ENCODE measurements at regions not wholly inside any gene's neighbourhood (a gene's known extent, or its start where the extent isn't known, plus 50 kb on each side); places are given as distances from the start of the nearest gene placed in this dataset.

DNA sequence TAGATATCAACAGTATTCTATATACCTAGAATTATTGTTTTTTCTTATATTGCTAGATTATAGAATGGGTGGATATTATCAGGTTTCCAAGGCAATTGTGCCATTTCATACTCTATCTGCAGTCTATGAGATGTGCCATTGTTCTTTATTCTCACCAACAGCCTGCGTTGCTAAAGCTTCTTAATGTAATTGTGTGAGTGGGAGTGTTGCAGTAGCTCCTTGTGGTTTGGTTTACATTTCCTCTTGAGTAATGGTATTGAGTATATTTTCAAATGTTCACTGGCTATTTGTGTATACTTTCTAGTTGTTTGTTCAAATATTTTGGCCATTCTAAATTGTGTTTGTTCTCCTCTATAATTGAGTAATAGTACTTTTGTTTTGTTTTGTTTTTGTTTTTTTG, 199.2 kb downstream of the TFEC start:
- H3K27me3 ChIP-seq (ENCODE audit: control insufficient read depth, low read length), result no peaks in the 10 kb centered on the region

DNA sequence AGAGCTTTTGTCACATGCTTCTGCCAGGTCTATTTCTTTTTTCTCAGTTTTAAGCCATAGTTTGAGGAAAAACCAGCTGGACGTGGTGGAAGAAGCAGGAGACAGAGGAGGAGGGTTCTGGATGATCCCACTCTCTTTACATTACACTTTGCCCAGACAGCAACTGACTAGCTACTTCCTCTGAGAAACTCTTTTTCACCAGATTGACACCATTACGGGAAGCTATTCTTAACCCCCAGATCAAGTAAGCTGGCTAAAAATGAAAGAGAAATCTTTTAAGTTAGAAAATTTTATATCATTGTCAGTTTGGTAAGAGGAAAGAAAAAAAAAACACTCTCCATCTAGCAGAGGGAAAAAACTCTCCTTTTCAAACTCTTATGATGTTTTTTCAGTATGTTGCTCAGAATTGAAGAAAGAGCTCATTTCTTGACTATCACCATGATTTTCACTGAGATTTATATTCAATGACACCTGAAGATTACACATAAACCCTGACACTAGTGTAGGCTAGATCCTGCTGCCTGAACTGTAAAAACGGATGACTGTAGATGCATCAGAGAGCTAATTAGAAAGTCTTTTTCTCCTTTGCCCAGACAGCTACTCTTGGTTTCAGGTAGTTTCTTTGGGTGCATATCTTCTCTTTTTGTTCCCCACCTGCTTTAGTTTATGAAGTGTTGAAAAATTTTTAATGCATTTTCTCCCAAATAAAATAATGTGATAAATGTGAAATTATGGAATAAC, 203.1 kb downstream of the TFEC start:
- H3K9me3 ChIP-seq (ENCODE audit: control insufficient read depth, insufficient read depth, low read length), result no peaks in the 10 kb centered on the region
- H3K4me1 ChIP-seq (ENCODE audit: control insufficient read depth, low read length), result no peaks in the 10 kb centered on the region
- no peak for TF ChIP-seq EZH2phosphoT487 (IDR thresholded peaks at IDR 0.05; ENCODE audit: borderline replicate concordance, low read length)
- TF ChIP-seq, protein P1, sequence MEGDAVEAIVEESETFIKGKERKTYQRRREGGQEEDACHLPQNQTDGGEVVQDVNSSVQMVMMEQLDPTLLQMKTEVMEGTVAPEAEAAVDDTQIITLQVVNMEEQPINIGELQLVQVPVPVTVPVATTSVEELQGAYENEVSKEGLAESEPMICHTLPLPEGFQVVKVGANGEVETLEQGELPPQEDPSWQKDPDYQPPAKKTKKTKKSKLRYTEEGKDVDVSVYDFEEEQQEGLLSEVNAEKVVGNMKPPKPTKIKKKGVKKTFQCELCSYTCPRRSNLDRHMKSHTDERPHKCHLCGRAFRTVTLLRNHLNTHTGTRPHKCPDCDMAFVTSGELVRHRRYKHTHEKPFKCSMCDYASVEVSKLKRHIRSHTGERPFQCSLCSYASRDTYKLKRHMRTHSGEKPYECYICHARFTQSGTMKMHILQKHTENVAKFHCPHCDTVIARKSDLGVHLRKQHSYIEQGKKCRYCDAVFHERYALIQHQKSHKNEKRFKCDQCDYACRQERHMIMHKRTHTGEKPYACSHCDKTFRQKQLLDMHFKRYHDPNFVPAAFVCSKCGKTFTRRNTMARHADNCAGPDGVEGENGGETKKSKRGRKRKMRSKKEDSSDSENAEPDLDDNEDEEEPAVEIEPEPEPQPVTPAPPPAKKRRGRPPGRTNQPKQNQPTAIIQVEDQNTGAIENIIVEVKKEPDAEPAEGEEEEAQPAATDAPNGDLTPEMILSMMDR (IDR thresholded peaks at IDR 0.05; ENCODE audit: low read depth, low read length, poor library complexity, severe bottlenecking), result no peak
- H3K9me2 ChIP-seq (replicated peaks; ENCODE audit: control insufficient read depth, low read length), result no peaks in the 10 kb centered on the region
- no peaks in the 10 kb centered on the region for H3F3A ChIP-seq (ENCODE audit: control insufficient read depth, insufficient read depth)
- no peaks in the 10 kb centered on the region for H4K20me1 ChIP-seq (ENCODE audit: control insufficient read depth, insufficient read depth, low read depth, low read length)
- H3K36me3 ChIP-seq (ENCODE audit: control insufficient read depth, low read length), result no peaks in the 10 kb centered on the region
- no peaks in the 10 kb centered on the region for H3K79me2 ChIP-seq (ENCODE audit: control insufficient read depth, low read length)
- no peak overlapping the region for H3K4me3 ChIP-seq (ENCODE audit: low read length)
- peaks cover 4% of the 10 kb centered on the region; the same call in 1 of the 2 replicates for H3K27me3 ChIP-seq (ENCODE audit: control insufficient read depth, low read length)
- no peak overlapping the region for H3K4me2 ChIP-seq (ENCODE audit: low read length)
- no peak overlapping the region for H3K27ac ChIP-seq (ENCODE audit: low read depth, low read length)

More for the DNA sequence above, 199.2 kb downstream of the TFEC start:
- H3K36me3 ChIP-seq (ENCODE audit: control insufficient read depth, low read length), result no peaks in the 10 kb centered on the region
- no peak overlapping the region for H3K4me2 ChIP-seq (ENCODE audit: low read length)
- no peak overlapping the region for H3K27ac ChIP-seq (ENCODE audit: low read depth, low read length)
- H3K79me2 ChIP-seq (ENCODE audit: control insufficient read depth, low read length), result no peaks in the 10 kb centered on the region
- no peaks in the 10 kb centered on the region for H3K9me2 ChIP-seq (replicated peaks; ENCODE audit: control insufficient read depth, low read length)
- H3K9me3 ChIP-seq (ENCODE audit: control insufficient read depth, insufficient read depth, low read length), result no peaks in the 10 kb centered on the region
- TF ChIP-seq, protein P1 (IDR thresholded peaks at IDR 0.05; ENCODE audit: low read depth, low read length, poor library complexity, severe bottlenecking), result no peak
- TF ChIP-seq EZH2phosphoT487 (IDR thresholded peaks at IDR 0.05; ENCODE audit: borderline replicate concordance, low read length), result no peak
- H3F3A ChIP-seq (ENCODE audit: control insufficient read depth, insufficient read depth), result no peaks in the 10 kb centered on the region
- no peaks in the 10 kb centered on the region for H3K4me1 ChIP-seq (ENCODE audit: control insufficient read depth, low read length)
- no peak overlapping the region for H3K4me3 ChIP-seq (ENCODE audit: low read length)
- no peaks in the 10 kb centered on the region for H4K20me1 ChIP-seq (ENCODE audit: control insufficient read depth, insufficient read depth, low read depth, low read length)

DNA sequence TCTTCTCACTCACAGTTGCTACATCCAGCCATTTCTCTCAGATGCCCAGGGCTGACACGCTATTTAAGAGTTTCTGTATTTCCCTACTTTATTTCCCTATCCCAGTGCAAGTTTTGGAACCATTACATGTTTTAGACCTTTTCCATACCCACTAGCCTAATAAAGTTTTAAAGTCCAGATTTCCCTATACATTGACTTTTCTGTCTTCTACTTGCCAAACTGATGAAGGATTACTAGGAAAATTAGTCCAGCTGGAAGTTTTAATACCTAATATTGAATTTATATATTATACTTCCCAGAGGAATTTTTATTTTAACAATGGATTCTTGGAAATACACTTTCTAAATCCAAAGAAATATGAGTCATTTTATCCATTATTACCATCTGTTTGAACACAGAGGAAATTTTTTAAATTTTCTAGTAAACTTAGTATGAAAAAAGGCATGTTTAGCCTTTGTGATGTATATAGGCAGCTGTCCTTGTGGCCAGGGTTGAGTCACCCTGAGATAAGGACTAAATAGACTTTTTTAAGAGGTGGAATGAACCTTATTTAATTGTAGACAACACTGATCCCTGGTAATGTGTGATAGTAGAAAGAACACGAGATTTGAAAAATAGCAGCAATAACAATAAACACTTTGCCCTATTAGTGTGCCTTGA, 205.0 kb downstream of the TFEC start:
- no peak overlapping the region for H3K27ac ChIP-seq (ENCODE audit: low read depth, low read length)
- no peak for TF ChIP-seq EZH2phosphoT487 (IDR thresholded peaks at IDR 0.05; ENCODE audit: borderline replicate concordance, low read length)
- TF ChIP-seq, protein P1 (IDR thresholded peaks at IDR 0.05; ENCODE audit: low read depth, low read length, poor library complexity, severe bottlenecking), result no peak
- no peak overlapping the region for H3K4me2 ChIP-seq (ENCODE audit: low read length)
- no peak overlapping the region for H3K4me3 ChIP-seq (ENCODE audit: low read length)
- no peaks in the 10 kb centered on the region for H3K9me3 ChIP-seq (ENCODE audit: control insufficient read depth, insufficient read depth, low read length)
- no peaks in the 10 kb centered on the region for H3F3A ChIP-seq (ENCODE audit: control insufficient read depth, insufficient read depth)
- H4K20me1 ChIP-seq (ENCODE audit: control insufficient read depth, insufficient read depth, low read depth, low read length), result no peaks in the 10 kb centered on the region
- no peaks in the 10 kb centered on the region for H3K9me2 ChIP-seq (replicated peaks; ENCODE audit: control insufficient read depth, low read length)
- no peaks in the 10 kb centered on the region for H3K4me1 ChIP-seq (ENCODE audit: control insufficient read depth, low read length)
- H3K79me2 ChIP-seq (ENCODE audit: control insufficient read depth, low read length), result no peaks in the 10 kb centered on the region
- no peaks in the 10 kb centered on the region for H3K36me3 ChIP-seq (ENCODE audit: control insufficient read depth, low read length)
- peaks cover 7% of the 10 kb centered on the region; the same call in 1 of the 2 replicates for H3K27me3 ChIP-seq (ENCODE audit: control insufficient read depth, low read length)
